ENCODE measurements at regions not wholly inside any gene's neighbourhood (a gene's known extent, or its start where the extent isn't known, plus 50 kb on each side); places are given as distances from the start of the nearest gene placed in this dataset.

- H3K27ac ChIP-seq (ENCODE audit: control insufficient read depth, insufficient read depth): no peak overlapping the region
- H3K9ac ChIP-seq (ENCODE audit: control insufficient read depth, insufficient read depth, low read length): no peak overlapping the region
- RAD21 ChIA-PET (ENCODE audit: unreplicated experiment): no interaction called here
- no peak overlapping the region for H3K4me2 ChIP-seq (ENCODE audit: control insufficient read depth, insufficient read depth)
- SMC1A ChIA-PET (ENCODE audit: uncharacterized antibody, unreplicated experiment): no interaction called here
- H3K9me3 ChIP-seq (replicated peaks; ENCODE audit: control insufficient read depth, insufficient read depth, low read length): no peaks in the 10 kb centered on the region
- no peak for DNase-seq (ENCODE audit: low read depth, low spot score)
- in situ Hi-C loops (cut with MboI) (no loop called here), intact Hi-C loops (cut with micrococcal nuclease; ENCODE audit: unreplicated experiment) (loop anchor here (10.0 kb wide), 1 partner anchor 330 kb away; no protein-coding TSS in a partner anchor)
- no peaks in the 10 kb centered on the region for H3K79me2 ChIP-seq (ENCODE audit: control insufficient read depth, insufficient read depth, low read length)
- BruUV-seq (replicated peaks): no TSS peak
- FAIRE-seq: no peak
- H4K20me1 ChIP-seq (ENCODE audit: control insufficient read depth, insufficient read depth): no peaks in the 10 kb centered on the region
- CTCF ChIA-PET: interaction anchor here (3.3 kb wide), 1 partner anchor 10 kb away, joined by 11 read pairs; no protein-coding TSS in a partner anchor
- no peaks in the 10 kb centered on the region for H3K4me1 ChIP-seq (ENCODE audit: control insufficient read depth, insufficient read depth, low read length)
- ATAC-seq: no peak
- H3K36me3 ChIP-seq (ENCODE audit: control insufficient read depth in 2 of 2, insufficient read depth in 2 of 2, low read length in 1 of 2): no peaks in the 10 kb centered on the region
- no peaks in the 10 kb centered on the region for H3K27me3 ChIP-seq (replicated peaks in 1 of 2; ENCODE audit: control insufficient read depth in 2 of 2, insufficient read depth in 2 of 2, low read length in 1 of 2)
- no peak overlapping the region for H2AFZ ChIP-seq (ENCODE audit: control insufficient read depth, low read depth, low read length)
- no peak overlapping the region for H3K4me3 ChIP-seq
- WGBS (ENCODE audit: insufficient coverage, insufficient replicate concordance, low lambda C conversion rate, missing lambda C conversion rate): 25% methylated on average over 4 of the region's 4 CpGs
- POLR2A ChIA-PET: no interaction called here
- TF ChIP-seq PBX3 (IDR thresholded peaks at IDR 0.05; ENCODE audit: insufficient replicate concordance, low read depth, low read length): no peak
- TF ChIP-seq BCL11A (IDR thresholded peaks at IDR 0.05; ENCODE audit: low read depth, low read length): no peak
- TF ChIP-seq MAX (IDR thresholded peaks at IDR 0.05; ENCODE audit: low read depth, low read length): no peak
- TF ChIP-seq HDAC6 (IDR thresholded peaks at IDR 0.05; ENCODE audit: unreplicated experiment): no peak
- no peak for TF ChIP-seq MYB (IDR thresholded peaks at IDR 0.05; ENCODE audit: borderline replicate concordance, low read depth, low read length)
- no peak for TF ChIP-seq PKNOX1 (IDR thresholded peaks at IDR 0.05)
- no peak for TF ChIP-seq MLLT1 (IDR thresholded peaks at IDR 0.05)
- no peak for TF ChIP-seq CEBPB (IDR thresholded peaks at IDR 0.05; ENCODE audit: borderline replicate concordance in 1 of 2, low read depth in 2 of 2, low read length in 2 of 2)
- TF ChIP-seq NFYB (IDR thresholded peaks at IDR 0.05; ENCODE audit: insufficient read depth, low read depth, low read length): no peak
- TF ChIP-seq EZH2 (IDR thresholded peaks at IDR 0.05; ENCODE audit: borderline replicate concordance, control insufficient read depth, low read depth, low read length): no peak
- TF ChIP-seq CUX1 (IDR thresholded peaks at IDR 0.05; ENCODE audit: insufficient replicate concordance, low read depth, low read length): no peak
- no peak for TF ChIP-seq RUNX3 (IDR thresholded peaks at IDR 0.05; ENCODE audit: low read length)
- no peak for TF ChIP-seq MEF2B (IDR thresholded peaks at IDR 0.05; ENCODE audit: partially characterized antibody, poor library complexity, severe bottlenecking)
- TF ChIP-seq CBX5 (IDR thresholded peaks at IDR 0.05; ENCODE audit: low read depth): no peak
- no peak for TF ChIP-seq TCF7 (IDR thresholded peaks at IDR 0.05; ENCODE audit: borderline replicate concordance)
- TF ChIP-seq ZBED1 (IDR thresholded peaks at IDR 0.05; ENCODE audit: borderline replicate concordance): no peak
Observed at GRCh38 chrX:130984782-130985181, 73.4 kb upstream of the ARHGAP36 start.

Data from GM12878 (cell line).